ENCODE measurements at regions not wholly inside any gene's neighbourhood (a gene's known extent, or its start where the extent isn't known, plus 50 kb on each side); places are given as distances from the start of the nearest gene placed in this dataset.
"Not testable (repeated sequence)": the region's sequence is repeated elsewhere in the genome, so short reads cannot be mapped to it uniquely, and the experiment has no call there.

GRCh38 chr2:131671841-131672470 lies 144.3 kb downstream of the CCDC74A start:
- not testable (repeated sequence) for DNase-seq (ENCODE audit: low read depth, low spot score)

DNA sequence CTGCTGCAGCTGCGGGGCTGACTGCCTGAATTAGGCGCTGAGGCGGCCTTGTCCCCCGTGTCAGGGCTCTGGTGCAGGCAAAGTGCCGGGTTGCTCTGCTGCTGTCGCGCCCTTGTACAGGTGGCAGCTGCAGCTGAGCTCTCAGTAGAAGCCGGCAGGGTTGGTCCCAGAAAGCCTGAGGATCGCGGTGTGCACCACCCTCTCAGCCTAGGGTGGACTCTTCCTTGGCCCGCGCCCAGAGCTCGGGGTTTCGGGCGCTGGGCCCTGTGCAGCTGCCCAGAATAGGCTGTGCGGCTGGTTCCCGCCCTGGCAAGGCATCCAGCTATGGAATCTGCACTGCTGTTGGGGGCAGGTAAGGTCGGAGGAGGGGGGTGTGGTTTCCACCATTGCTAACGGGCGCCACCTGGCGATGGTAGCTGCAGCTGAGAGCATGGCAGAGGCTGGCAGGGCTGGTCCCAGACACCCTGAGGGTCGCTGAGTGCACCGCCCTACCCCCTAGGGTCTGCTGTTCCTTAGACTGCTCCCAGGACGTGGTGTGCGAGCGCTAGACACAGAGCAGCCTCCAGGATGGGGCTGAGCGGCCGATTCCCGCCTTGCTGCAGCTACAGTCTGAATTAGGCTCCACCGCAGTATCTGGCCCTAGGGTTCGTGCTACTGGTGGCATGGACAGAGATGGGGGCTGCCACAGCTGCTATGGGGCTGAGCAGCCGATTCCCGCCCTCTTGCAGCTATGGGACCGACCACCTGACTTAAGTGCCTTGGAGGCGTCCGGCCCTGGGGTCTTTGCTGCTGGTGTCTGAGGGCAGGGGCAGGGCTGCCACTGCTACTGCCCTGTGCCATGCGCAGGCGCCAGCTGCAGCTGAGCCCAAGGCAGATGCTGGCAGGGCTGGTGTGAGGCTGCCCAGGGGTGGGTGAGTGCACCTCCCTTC lies 145.0 kb downstream of the CCDC74A start:
- peak; percentile 16 for DNase-seq (ENCODE audit: low read depth, low spot score)

DNA sequence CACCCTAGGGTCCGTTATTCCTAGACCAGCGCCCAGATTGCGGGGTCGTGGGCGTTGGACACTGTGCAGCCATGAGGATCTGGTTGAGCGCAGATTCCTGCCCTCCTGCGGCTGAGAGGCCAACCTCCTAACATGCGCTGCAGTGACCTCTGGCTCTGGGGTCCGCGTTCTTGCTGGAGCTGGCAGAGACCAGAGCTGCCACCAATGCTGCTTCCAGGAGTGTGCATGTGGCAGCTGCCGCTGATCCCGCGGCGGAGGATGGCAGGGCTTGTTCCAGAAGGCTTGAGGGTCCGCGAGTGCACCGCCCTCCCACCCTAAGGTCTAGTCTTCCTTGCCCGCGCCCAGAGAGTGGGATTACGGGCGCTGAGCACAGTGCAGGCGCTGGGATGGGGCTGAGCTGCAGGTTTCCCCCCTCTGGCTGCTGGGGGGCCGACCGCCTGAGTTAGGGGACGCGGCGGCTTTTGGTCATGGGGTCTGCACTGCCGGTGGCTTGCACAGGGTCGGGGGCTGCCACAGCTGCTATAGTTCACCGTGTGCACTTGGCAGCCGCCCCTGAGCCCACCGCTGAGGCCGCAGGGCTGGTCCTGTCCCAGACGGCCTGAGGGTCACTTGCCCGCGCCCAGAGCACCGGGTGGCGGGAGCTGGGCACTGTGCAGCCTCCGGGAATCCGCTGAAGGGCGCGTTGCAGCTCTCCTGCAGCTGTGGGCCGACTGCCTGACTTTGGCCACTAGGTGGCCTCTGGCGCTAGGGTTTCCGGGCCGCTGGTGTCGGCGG lies 145.9 kb downstream of the CCDC74A start:
- peak; percentile 30 for DNase-seq (ENCODE audit: low read depth, low spot score)

GRCh38 chr2:131674174-131674507 lies 146.5 kb downstream of the CCDC74A start:
- no peak for DNase-seq (ENCODE audit: low read depth, low spot score)

- not testable (repeated sequence) for DNase-seq (ENCODE audit: low read depth, low spot score)
Observed at GRCh38 chr2:131681611-131682121, 154.0 kb downstream of the CCDC74A start.

DNA sequence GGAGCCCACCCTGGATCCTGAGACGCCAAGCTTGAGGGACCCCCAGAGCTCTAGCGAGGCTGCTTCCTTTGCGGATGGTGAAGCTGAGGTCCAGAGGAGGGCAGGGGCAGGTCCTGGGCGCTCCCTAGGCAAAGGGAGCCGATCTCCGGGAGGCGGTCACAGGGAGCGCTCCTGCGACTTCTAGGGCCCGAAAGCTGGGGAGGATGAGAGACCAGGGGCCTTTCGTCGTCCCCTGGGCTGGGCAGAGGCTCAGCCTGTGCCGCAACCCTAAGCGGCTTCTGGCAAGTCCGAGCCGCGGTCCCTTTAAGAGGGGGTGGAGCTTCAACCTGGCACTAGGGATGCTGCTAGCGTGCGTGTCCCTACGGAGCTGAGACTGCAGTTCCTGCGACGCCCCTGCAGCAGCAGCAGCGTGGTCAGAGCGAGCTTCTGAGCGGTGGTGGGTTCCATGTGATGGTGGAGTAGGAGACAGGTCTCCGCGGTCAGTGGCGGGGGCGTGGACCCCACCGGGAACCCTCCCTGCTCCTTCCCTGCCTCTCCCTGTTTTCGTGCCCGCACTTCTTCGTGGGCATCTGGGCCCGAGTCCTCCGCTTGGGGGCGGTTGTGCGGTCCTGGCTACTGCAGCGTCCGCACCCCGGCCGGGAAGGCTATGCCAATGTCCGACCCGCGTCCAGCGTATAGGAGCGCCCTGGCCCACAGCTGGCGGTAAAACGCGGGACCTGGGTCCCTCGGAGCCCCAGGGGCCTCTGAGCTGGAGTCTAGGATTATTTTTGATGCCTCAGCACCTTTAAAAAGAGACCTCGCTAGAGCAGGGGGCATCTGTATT lies 154.6 kb downstream of the CCDC74A start:
- DNase-seq (ENCODE audit: low read depth, low spot score), result peak; percentile 53

DNA sequence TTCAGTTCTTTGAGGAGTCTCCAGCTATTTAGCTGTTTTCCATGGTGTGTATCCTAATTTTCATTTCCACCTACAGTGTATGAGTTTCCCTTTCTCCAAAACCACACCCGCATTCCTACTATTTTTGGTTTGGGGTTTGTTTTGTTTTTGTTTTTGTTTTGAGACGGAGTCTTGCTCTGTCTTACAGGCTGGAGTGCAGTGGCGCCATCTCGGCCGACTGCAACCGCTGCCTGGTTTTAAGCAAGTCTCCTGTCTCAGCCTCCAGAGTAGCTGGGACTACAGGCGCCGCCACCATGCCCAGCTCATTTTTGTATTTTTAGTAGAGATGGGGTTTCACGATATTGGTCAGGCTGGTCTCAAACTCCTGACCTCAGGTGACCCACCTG lies 155.2 kb downstream of the CCDC74A start:
- DNase-seq (ENCODE audit: low read depth, low spot score), result not testable (repeated sequence)

GRCh38 chr2:131684631-131685316 lies 157.1 kb downstream of the CCDC74A start:
- DNase-seq (ENCODE audit: low read depth, low spot score), result not testable (repeated sequence)

DNA sequence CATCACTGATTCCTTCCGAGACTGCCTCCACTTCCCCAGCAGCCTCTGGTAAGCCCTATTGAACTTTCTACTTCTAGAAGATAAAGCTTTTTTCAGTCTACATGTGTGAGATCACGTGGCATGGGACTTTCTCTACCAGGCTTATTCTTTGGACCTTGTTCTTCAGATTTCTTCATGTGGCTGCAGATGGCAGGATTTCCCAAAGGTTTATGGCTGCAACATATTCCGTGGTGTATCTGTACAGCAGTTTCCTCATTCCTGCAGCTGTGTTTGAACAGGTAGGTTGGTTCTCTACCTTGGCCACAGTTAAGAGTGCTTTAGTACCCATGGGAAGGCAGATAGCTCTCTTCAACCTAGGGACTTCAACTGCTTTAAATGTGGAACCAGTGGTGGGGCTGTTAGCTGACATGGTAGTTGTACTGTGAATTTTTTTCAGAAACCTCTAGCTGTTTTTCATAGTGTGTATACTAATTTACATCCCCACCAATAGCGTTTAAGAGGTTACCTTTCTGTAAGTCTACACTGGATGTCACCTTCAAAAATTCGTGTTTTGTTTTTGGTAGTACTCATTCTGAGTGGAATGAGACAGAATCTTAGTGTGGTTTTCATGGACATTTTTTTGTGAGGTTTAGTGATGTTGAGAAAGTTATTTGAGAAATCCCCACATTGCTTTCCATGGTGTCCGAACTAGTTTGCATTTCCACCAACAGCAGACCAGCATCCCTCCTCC lies 158.6 kb downstream of the CCDC74A start:
- not testable (repeated sequence) for DNase-seq (ENCODE audit: low read depth, low spot score)

DNA sequence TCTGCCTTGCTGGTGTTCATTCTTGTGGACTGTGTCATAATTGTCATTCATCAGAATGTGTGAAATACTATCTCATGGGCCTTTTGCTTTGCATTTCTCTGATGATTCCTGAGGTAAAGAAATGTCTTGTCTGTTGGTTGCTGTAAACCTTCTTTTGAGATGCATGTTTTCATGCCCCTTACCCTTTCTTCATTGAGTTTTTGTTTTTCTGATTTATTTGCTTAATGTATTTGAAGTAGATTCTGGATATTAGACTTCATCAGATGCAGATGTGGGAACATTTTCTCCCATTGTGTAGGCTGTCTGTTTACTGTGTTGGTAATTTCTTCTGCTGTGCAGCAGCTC lies 159.2 kb downstream of the CCDC74A start:
- DNase-seq (ENCODE audit: low read depth, low spot score), result not testable (repeated sequence)

GRCh38 chr2:131689066-131689465 lies 161.4 kb downstream of the CCDC74A start:
- not testable (repeated sequence) for DNase-seq (ENCODE audit: low read depth, low spot score)

DNA sequence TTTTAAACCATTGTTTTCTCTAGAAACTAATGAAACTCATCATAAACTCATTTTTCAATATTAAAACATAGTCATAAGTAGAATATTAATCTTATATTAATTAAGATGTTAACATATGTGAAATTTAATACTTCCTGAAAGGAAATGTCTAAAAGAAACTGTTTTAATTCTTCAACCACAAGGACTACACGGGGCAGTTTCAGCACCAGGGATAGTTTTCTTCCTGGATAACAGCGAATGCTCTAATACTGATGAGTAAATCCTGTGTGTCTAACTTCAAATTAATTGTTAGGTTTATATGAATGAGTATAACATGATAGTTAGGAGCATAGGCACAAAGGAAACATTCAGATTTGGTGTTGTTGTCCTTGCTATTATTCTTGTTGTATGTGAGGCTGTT lies 183.6 kb downstream of the CCDC74A start:
- not testable (repeated sequence) for DNase-seq (ENCODE audit: low read depth, low spot score)

GRCh38 chr2:131717907-131718306 lies 190.2 kb downstream of the CCDC74A start:
- DNase-seq (ENCODE audit: low read depth, low spot score), result not testable (repeated sequence)

DNA sequence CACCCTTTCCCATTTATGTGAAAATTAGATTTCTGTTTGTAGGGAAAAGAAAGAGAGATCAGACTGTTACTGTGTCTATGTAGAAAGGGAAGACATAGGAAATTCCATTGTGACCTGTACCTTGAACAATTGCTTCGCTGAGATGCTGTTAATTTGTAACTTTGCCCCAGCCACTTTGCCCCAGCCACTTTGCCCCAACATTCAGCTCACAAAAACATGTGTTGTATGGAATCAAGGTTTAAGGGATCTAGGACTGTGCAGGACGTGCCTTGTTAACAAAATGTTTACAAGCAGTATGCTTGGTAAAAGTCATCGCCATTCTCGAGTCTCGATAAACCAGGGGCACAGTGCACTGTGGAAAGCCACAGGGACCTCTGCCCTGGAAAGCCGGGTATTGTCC lies 193.5 kb downstream of the CCDC74A start:
- DNase-seq (ENCODE audit: low read depth, low spot score), result not testable (repeated sequence)

DNA sequence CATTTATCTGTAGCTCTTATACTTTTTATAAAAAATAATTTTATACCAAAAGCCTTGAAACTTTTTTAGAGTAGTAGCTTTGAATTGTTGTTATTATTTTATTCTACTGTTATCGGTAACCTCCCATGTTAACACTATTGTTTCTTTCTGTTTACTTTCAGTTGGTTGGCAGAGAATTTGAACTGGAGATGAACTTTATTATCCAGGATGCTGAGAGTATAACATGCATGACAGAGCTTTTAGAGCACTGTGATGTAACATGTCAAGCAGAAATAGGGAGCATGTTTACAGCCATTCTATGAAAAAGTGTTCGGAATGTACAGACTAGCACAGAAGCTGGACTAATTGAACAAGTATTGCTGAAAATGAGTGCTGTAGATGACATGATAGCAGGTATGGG lies 194.6 kb downstream of the CCDC74A start:
- not testable (repeated sequence) for DNase-seq (ENCODE audit: low read depth, low spot score)

- DNase-seq (ENCODE audit: low read depth, low spot score), result no peak
Observed at GRCh38 chr2:131724019-131724418, 196.3 kb downstream of the CCDC74A start.

- DNase-seq (ENCODE audit: low read depth, low spot score), result not testable (repeated sequence)
Observed at GRCh38 chr2:131728451-131728850, 200.8 kb downstream of the CCDC74A start.

GRCh38 chr2:131733530-131733929 lies 205.8 kb downstream of the CCDC74A start:
- DNase-seq (ENCODE audit: low read depth, low spot score), result not testable (repeated sequence)

DNA sequence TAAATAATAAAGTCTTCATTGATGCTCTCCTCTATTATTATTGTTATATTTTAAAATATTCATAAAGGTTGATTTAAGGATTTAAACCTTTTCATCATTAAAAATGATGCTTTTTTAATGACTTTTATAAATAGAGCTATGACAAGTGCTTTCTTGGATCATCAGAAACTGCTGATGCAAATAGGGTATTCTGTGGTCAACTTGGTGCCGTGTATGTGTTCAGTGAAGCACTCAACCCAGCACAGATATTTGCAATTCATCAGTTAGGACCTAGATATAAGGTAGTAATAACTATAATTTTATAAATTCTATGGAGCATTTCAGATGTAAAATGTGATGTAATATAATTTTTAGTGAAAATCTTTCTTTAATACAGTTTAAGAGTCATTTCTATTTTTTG lies 208.7 kb downstream of the CCDC74A start:
- not testable (repeated sequence) for DNase-seq (ENCODE audit: low read depth, low spot score)

GRCh38 chr2:131738533-131738932 lies 210.8 kb downstream of the CCDC74A start:
- DNase-seq (ENCODE audit: low read depth, low spot score), result not testable (repeated sequence)
